Right lobe of liver (tissue), 4 donors: ENCODE measurements at regions not wholly inside any gene's neighbourhood (a gene's known extent, or its start where the extent isn't known, plus 50 kb on each side); places are given as distances from the start of the nearest gene placed in this dataset.

Experiments used
- POLR2A ChIP-seq: fragments of 450-650 bp; IDR thresholded peaks from one replicate; pipeline ENCODE4 v1.6.1; 2017; ENCODE audit warnings: antibody characterized with exemption, mild to moderate bottlenecking
- TF ChIP-seq, protein P1 (sequence below), 4 donors: fragments of 200-600 bp in 3 of 4; fragments of 450-650 bp in 1 of 4; IDR thresholded peaks; one replicate each; pipeline versions ENCODE4 v1.5.1 to v1.8.0; 2016 to 2022; ENCODE audit warnings: antibody characterized with exemption in 4 of 4, mild to moderate bottlenecking in 2 of 4
- donor health status: DM: no; HTN: no; CAD: no.
- donor health status: DM: no; HTN: no; CAD: no.
- donor health status: DM: no; HTN: yes; CAD: no.

DNA sequence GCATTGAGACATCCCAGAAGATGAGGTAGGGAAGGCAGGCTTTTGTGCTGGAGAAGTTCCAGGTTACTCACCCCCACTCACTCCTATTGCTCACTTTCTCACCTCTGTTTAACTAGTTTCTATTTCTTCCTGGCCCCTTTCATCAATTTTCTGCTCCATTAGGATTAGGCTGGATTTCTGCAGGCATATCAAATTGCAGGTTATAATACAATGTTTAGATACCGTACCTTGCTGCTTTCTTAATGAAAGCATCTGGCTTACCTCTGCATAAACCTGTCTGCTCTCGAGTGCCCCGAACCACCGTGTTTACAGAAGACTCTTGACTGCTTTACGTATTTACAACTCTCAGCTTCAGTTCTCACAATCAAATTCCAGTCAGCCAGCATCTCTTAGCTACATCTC is 173.7 kb downstream of the ADAMTS15 start:
- TF ChIP-seq POLR2A, result no peak
- TF ChIP-seq, protein P1, sequence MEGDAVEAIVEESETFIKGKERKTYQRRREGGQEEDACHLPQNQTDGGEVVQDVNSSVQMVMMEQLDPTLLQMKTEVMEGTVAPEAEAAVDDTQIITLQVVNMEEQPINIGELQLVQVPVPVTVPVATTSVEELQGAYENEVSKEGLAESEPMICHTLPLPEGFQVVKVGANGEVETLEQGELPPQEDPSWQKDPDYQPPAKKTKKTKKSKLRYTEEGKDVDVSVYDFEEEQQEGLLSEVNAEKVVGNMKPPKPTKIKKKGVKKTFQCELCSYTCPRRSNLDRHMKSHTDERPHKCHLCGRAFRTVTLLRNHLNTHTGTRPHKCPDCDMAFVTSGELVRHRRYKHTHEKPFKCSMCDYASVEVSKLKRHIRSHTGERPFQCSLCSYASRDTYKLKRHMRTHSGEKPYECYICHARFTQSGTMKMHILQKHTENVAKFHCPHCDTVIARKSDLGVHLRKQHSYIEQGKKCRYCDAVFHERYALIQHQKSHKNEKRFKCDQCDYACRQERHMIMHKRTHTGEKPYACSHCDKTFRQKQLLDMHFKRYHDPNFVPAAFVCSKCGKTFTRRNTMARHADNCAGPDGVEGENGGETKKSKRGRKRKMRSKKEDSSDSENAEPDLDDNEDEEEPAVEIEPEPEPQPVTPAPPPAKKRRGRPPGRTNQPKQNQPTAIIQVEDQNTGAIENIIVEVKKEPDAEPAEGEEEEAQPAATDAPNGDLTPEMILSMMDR (IDR thresholded peaks at IDR 0.05), result no peak
